Adrenal gland (tissue), 9 donors: ENCODE measurements at regions not wholly inside any gene's neighbourhood (a gene's known extent, or its start where the extent isn't known, plus 50 kb on each side); places are given as distances from the start of the nearest gene placed in this dataset.

ENCODE experiments used
- DNase-seq, 7 donors: peaks; one replicate each; pipeline ENCODE4 v3.0.0-alpha.2; 2019 to 2020
- H3K27ac ChIP-seq, 5 donors: fragments of 200-600 bp; sonication (generic) in 4 of 5; 1 replicate in 3 of 5; 2 replicates in 2 of 5; pipeline versions ENCODE4 v1.5.1 to v1.8.0; 2016 to 2020; ENCODE audit warnings: mild to moderate bottlenecking in 1 of 5
- H3K27me3 ChIP-seq: fragments of 200-600 bp; 2 replicates; pipeline ENCODE4 v1.8.0; 2021
- H3K36me3 ChIP-seq, 2 donors: fragments of 200-600 bp; replicated peaks in 1 of 2; 1 replicate in 1 of 2; 2 replicates in 1 of 2; pipeline versions ENCODE4 v1.5.1 to v1.8.0; 2018 to 2022
- H3K4me1 ChIP-seq, 2 donors: fragments of 200-600 bp; replicated peaks in 1 of 2; 1 replicate in 1 of 2; 2 replicates in 1 of 2; pipeline versions ENCODE4 v1.5.1 to v1.8.0; 2018 to 2021
- H3K4me3 ChIP-seq, 4 donors: fragments of 200-600 bp; sonication (generic) in 3 of 4; one replicate each; pipeline ENCODE4 v1.5.1; 2016 to 2018
- H3K9me3 ChIP-seq, 3 donors: fragments of 200-600 bp; sonication (generic) in 1 of 3; replicated peaks in 1 of 3; 1 replicate in 2 of 3; 2 replicates in 1 of 3; pipeline versions ENCODE4 v1.5.1 to v1.8.0; 2016 to 2021
- CTCF ChIP-seq, 6 experiments: fragments of 450-650 bp in 4 of 6; fragments of 200-600 bp in 2 of 6; sonication (generic) in 1 of 6; IDR thresholded peaks; 1 replicate in 5 of 6; 2 replicates in 1 of 6; pipeline versions ENCODE4 v1.5.1 to v1.8.0; 2016 to 2021; ENCODE audit warnings: antibody characterized with exemption in 6 of 6, mild to moderate bottlenecking in 2 of 6, moderate library complexity in 1 of 6
- POLR2A ChIP-seq, 2 donors: fragments of 450-650 bp; IDR thresholded peaks; one replicate each; pipeline ENCODE4 v1.6.1; 2017; ENCODE audit warnings: antibody characterized with exemption in 2 of 2, mild to moderate bottlenecking in 2 of 2, moderate library complexity in 1 of 2
- WGBS, 4 donors: extraction: QIAGEN DNeasy Blood & Tissue Kit in 2 of 4; methylation state at CpG; one replicate each; pipeline versions ENCODE4 v1.1.5 to v1.1.7; 2013 to 2017; 5-methylcytosine and 5-hydroxymethylcytosine counted together
- intact Hi-C, 2 donors: fragments of 100-400 bp; cut with DNase I; formaldehyde crosslinking; loops; one replicate each; pipeline versions ENCODE4 v1.14.1 to v1.15.0; 2022 to 2023
- donor health status: healthy with polysubstance abuse.
- donor health status: Bipolar disorder and iron deficiency.
- donor health status: DM: yes; HTN: yes; CAD: no.
- donor health status: DM: no; HTN: no; CAD: no.
- donor health status: DM: no; HTN: no; CAD: no.

GRCh38 chr4:10204401-10205058 is 87.9 kb upstream of the WDR1 start:
- no peak overlapping the region for H3K4me3 ChIP-seq
- WGBS, 4 donors: 89 to 96% (median 91%) methylated on average over 9 of the region's 9 CpGs
- TF ChIP-seq CTCF (IDR thresholded peaks at IDR 0.05) (no peak), POLR2A (IDR thresholded peaks at IDR 0.05) (no peak)
- H3K9me3 ChIP-seq: no peaks in the 10 kb centered on the region
- no peak overlapping the region for H3K27ac ChIP-seq
- no peaks in the 10 kb centered on the region for H3K4me1 ChIP-seq
- intact Hi-C loops: no loop called here
- DNase-seq: no peak
- no peaks in the 10 kb centered on the region for H3K36me3 ChIP-seq
- no peaks in the 10 kb centered on the region for H3K27me3 ChIP-seq

GRCh38 chr4:10203851-10204250 is 87.3 kb upstream of the WDR1 start:
- 72 to 79% (median 76%) methylated on average over 3 of the region's 3 CpGs for WGBS, 4 donors
- Histone ChIP-seq H3K36me3 (no peaks in the 10 kb centered on the region), H3K9me3 (no peaks in the 10 kb centered on the region), H3K27me3 (no peaks in the 10 kb centered on the region), H3K27ac (no peak overlapping the region), H3K4me1 (no peaks in the 10 kb centered on the region), H3K4me3 (no peak overlapping the region)
- no peak for DNase-seq
- no peak for TF ChIP-seq POLR2A (IDR thresholded peaks at IDR 0.05)
- no peak for TF ChIP-seq CTCF (IDR thresholded peaks at IDR 0.05)
- intact Hi-C loops: no loop called here

GRCh38 chr4:10201381-10202223 is 85.0 kb upstream of the WDR1 start:
- DNase-seq: no peak
- intact Hi-C loops: no loop called here
- H3K4me1 ChIP-seq: no peaks in the 10 kb centered on the region
- 61 to 90% (median 69%) methylated on average over 2 to 4 of the region's 4 CpGs for WGBS, 4 donors
- no peak for TF ChIP-seq POLR2A (IDR thresholded peaks at IDR 0.05)
- TF ChIP-seq CTCF (IDR thresholded peaks at IDR 0.05): no peak
- no peaks in the 10 kb centered on the region for H3K9me3 ChIP-seq
- H3K4me3 ChIP-seq: no peak overlapping the region
- no peak overlapping the region for H3K27ac ChIP-seq
- no peaks in the 10 kb centered on the region for H3K36me3 ChIP-seq
- H3K27me3 ChIP-seq: no peaks in the 10 kb centered on the region

GRCh38 chr4:10200869-10201268 is 84.3 kb upstream of the WDR1 start:
- no peak for DNase-seq
- TF ChIP-seq POLR2A (IDR thresholded peaks at IDR 0.05) (no peak), CTCF (IDR thresholded peaks at IDR 0.05) (no peak)
- H3K4me3 ChIP-seq: no peak overlapping the region
- no peaks in the 10 kb centered on the region for H3K4me1 ChIP-seq
- 54 to 92% (median 60%) methylated on average over 2 to 3 of the region's 3 CpGs for whole genome bisulfite sequencing, 4 donors
- no peaks in the 10 kb centered on the region for H3K9me3 ChIP-seq
- no peaks in the 10 kb centered on the region for H3K27me3 ChIP-seq
- no peaks in the 10 kb centered on the region for H3K36me3 ChIP-seq
- H3K27ac ChIP-seq: no peak overlapping the region
- intact Hi-C loops: no loop called here
